Ishikawa (cell line): ENCODE measurements at regions not wholly inside any gene's neighbourhood (a gene's known extent, or its start where the extent isn't known, plus 50 kb on each side); places are given as distances from the start of the nearest gene placed in this dataset.

Source experiments
- CEBPB ChIP-seq: IDR thresholded peaks from 2 replicates; pipeline ENCODE4 v1.6.1; 2012
- CREB1 ChIP-seq: IDR thresholded peaks from 2 replicates; pipeline ENCODE4 v1.6.1; 2012; ENCODE audit warnings: low read depth
- EGR1 ChIP-seq: IDR thresholded peaks from 2 replicates; pipeline ENCODE4 v1.6.1; 2012
- EP300 ChIP-seq: IDR thresholded peaks from 2 replicates; pipeline ENCODE4 v1.6.1; 2012; ENCODE audit warnings: borderline replicate concordance
- FOXM1 ChIP-seq: IDR thresholded peaks from 2 replicates; pipeline ENCODE4 v1.6.1; 2012; ENCODE audit warnings: low read depth, borderline replicate concordance
- NFIC ChIP-seq: IDR thresholded peaks from 2 replicates; pipeline ENCODE4 v1.6.1; 2012
- RAD21 ChIP-seq: IDR thresholded peaks from 2 replicates; pipeline ENCODE4 v1.6.1; 2012; ENCODE audit warnings: low read depth
- TAF1 ChIP-seq: IDR thresholded peaks from 2 replicates; pipeline ENCODE4 v1.6.1; 2012; ENCODE audit warnings: low read depth, mild to moderate bottlenecking
- TCF12 ChIP-seq: IDR thresholded peaks from 2 replicates; pipeline ENCODE4 v1.6.1; 2012; ENCODE audit warnings: low read depth
- TEAD4 ChIP-seq: IDR thresholded peaks from 2 replicates; pipeline ENCODE4 v1.6.1; 2012
- YY1 ChIP-seq: IDR thresholded peaks from 2 replicates; pipeline ENCODE4 v1.6.1; 2012; ENCODE audit warnings: low read depth
- ZBTB7A ChIP-seq: IDR thresholded peaks from 2 replicates; pipeline ENCODE4 v1.6.1; 2012; ENCODE audit warnings: low read depth
- TF ChIP-seq, protein P1 (sequence below): IDR thresholded peaks from 2 replicates; pipeline ENCODE4 v1.6.1; 2012
- TF ChIP-seq, protein P2 (sequence below): IDR thresholded peaks from 2 replicates; pipeline ENCODE4 v1.6.1; 2012
- TF ChIP-seq, protein P3 (sequence below): IDR thresholded peaks from 2 replicates; pipeline ENCODE4 v1.6.1; 2012; ENCODE audit warnings: low read depth, mild to moderate bottlenecking

DNA sequence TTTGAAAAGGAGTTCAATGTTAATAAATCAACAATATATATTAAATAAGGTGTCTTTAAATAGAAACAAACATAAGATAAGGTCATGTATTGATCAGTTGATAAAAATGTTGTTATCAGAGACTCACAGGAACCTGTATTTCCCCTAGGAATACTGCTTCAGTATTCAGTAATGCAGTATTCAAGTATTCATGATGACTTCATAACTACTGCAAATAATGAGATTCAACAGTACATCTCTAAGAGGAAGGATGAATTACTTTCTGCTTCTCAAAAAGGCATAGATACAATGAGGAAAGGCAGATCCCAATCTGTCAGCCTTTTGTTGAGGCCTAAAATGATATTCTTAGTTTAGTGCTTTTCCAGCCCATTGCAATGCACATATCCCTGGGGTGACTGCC lies 73.7 kb downstream of the MAGEB17 start:
- no peak for TF ChIP-seq ZBTB7A
- TF ChIP-seq, protein P1, sequence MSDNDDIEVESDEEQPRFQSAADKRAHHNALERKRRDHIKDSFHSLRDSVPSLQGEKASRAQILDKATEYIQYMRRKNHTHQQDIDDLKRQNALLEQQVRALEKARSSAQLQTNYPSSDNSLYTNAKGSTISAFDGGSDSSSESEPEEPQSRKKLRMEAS = no peak

DNA sequence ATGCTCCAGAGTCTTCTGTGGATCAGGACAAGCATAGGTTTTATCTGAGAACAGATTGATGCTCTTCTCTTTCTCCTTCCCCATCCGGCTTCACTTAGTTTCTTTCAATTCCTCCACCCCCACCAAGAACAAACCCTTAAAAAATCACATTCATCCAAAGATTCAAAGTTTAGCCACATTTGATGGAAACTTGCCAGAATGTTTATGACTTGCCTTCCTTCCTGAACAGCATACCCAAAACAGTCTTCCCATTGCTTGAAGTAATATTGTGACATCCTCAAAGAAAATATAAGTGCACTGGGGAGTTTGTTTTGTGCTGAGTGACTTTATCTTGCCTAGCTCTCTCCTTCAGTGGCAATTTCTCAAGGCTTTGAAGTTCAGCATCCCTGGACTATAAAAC lies 83.0 kb downstream of the MAGEB17 start:
- TF ChIP-seq RAD21 = no peak
- TF ChIP-seq TEAD4 = no peak
- no peak for TF ChIP-seq EP300
- no peak for TF ChIP-seq NFIC
- no peak for TF ChIP-seq FOXM1
- TF ChIP-seq YY1 = no peak
- TF ChIP-seq ZBTB7A = no peak
- no peak for TF ChIP-seq CEBPB
- TF ChIP-seq, protein P2, sequence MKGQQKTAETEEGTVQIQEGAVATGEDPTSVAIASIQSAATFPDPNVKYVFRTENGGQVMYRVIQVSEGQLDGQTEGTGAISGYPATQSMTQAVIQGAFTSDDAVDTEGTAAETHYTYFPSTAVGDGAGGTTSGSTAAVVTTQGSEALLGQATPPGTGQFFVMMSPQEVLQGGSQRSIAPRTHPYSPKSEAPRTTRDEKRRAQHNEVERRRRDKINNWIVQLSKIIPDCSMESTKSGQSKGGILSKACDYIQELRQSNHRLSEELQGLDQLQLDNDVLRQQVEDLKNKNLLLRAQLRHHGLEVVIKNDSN = no peak
- TF ChIP-seq, protein P1 = no peak
- no peak for TF ChIP-seq CREB1
- TF ChIP-seq, protein P3, sequence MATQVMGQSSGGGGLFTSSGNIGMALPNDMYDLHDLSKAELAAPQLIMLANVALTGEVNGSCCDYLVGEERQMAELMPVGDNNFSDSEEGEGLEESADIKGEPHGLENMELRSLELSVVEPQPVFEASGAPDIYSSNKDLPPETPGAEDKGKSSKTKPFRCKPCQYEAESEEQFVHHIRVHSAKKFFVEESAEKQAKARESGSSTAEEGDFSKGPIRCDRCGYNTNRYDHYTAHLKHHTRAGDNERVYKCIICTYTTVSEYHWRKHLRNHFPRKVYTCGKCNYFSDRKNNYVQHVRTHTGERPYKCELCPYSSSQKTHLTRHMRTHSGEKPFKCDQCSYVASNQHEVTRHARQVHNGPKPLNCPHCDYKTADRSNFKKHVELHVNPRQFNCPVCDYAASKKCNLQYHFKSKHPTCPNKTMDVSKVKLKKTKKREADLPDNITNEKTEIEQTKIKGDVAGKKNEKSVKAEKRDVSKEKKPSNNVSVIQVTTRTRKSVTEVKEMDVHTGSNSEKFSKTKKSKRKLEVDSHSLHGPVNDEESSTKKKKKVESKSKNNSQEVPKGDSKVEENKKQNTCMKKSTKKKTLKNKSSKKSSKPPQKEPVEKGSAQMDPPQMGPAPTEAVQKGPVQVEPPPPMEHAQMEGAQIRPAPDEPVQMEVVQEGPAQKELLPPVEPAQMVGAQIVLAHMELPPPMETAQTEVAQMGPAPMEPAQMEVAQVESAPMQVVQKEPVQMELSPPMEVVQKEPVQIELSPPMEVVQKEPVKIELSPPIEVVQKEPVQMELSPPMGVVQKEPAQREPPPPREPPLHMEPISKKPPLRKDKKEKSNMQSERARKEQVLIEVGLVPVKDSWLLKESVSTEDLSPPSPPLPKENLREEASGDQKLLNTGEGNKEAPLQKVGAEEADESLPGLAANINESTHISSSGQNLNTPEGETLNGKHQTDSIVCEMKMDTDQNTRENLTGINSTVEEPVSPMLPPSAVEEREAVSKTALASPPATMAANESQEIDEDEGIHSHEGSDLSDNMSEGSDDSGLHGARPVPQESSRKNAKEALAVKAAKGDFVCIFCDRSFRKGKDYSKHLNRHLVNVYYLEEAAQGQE = no peak
- TF ChIP-seq EGR1 = no peak

DNA sequence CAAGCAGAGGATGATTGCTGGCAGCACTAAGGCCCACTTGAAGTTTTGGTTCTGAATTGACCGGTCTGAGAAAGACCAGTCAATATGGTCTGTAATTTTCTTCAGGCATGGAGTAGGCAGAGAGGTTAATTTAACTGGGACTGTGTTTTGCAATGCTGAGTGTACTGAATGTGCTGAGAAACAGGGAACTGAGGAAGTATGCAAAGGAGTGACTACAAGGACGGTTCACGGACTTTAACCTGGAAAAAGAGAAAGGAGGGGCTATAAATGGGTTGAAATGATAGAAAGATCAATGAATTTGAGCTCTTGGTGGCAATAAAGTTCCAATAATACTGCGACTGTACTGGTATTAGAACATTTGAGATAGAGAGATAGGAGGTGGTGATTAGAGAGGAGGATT lies 84.5 kb downstream of the MAGEB17 start:
- TF ChIP-seq, protein P3 = no peak
- TF ChIP-seq CEBPB (no peak), TCF12 (no peak), EP300 (no peak), CREB1 (no peak), FOXM1 (no peak), EGR1 (no peak), TEAD4 (no peak), RAD21 (no peak), NFIC (no peak), YY1 (no peak), ZBTB7A (no peak), TAF1 (no peak)
- TF ChIP-seq, protein P2 = no peak
- TF ChIP-seq, protein P1 = no peak

DNA sequence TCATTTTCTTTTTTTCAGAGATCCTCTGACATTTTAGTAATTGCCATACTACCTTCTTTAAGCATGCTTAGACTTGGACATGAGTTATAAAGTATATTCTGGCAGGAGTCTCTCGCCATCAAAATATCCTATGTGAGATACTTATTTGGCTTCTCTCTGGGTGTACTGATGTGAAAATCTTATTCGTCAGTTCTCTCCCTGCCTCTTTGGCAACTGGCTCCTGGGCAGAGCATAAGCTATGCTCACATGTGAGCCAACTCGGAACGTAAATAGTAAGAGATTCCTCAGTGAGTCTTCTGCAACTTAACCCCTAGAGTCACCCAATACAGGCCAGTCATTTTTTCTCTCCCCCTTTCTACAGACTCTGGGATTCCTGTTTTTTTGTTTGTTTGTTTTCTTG lies 91.6 kb downstream of the MAGEB17 start:
- TF ChIP-seq, protein P2 = no peak
- TF ChIP-seq FOXM1 (no peak), CEBPB (no peak), TCF12 (no peak)
- TF ChIP-seq, protein P1 = no peak
- TF ChIP-seq, protein P3 = no peak
